Activated CD4-positive, alpha-beta T cell treated with anti-CD3 and anti-CD28 coated beads, Interleukin-2, amount 50 U/mL, for 4 hours (primary cell): ENCODE measurements at regions not wholly inside any gene's neighbourhood (a gene's known extent, or its start where the extent isn't known, plus 50 kb on each side); places are given as distances from the start of the nearest gene placed in this dataset.

Source experiments
- DNase-seq, 2 experiments: peaks; one replicate each; pipeline ENCODE4 v3.0.0-alpha.2; 2020

DNA sequence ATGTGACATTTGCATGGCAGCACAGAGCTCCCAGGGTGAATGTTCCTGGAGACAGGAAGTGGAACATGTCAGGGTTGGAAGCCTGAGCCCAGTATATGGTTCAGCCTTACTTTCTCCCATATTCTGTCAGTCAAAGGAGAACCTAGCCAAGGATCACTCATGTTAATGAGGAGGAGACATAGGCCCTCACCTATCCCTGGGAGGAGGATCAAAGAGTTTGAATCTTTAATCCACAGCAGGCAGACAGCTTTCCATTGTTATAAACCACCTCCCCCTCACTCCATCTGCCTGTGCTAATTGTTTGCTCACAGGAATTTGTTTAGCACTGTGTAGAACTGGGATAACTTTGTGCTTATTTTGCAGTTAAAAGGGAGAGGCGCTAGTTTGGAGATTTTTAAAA lies 1069.1 kb downstream of the EFNB2 start:
- no peak for DNase-seq

DNA sequence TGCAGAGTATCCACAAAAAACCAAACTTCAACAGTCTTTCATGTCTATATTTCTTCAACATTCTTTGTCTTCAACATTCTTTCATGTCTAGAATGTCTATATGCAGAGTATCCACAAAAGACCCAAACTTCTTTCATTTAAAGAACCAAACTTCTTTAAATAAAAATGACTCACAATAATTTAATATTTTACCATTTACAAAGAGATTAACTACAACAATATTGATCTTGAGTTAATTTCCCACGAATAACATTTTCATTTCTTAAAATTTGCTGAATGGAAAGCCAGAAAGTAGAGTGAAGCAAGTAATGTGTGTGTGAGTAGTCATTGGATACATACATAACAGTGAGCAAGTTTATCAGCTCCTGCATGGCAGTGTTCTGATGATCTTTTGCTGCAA lies 1069.7 kb downstream of the EFNB2 start, which contains the start of gene DAOA:
DAOA (plus strand) TSS at position 301 of the 400 bp plus-strand sequence.
- DNase-seq, result no peak

- no peak for DNase-seq
Measured at GRCh38 chr13:105465251-105465650, 1070.2 kb downstream of the EFNB2 start.

- no peak for DNase-seq
Measured at GRCh38 chr13:105464249-105464648, 1071.2 kb downstream of the EFNB2 start.

DNA sequence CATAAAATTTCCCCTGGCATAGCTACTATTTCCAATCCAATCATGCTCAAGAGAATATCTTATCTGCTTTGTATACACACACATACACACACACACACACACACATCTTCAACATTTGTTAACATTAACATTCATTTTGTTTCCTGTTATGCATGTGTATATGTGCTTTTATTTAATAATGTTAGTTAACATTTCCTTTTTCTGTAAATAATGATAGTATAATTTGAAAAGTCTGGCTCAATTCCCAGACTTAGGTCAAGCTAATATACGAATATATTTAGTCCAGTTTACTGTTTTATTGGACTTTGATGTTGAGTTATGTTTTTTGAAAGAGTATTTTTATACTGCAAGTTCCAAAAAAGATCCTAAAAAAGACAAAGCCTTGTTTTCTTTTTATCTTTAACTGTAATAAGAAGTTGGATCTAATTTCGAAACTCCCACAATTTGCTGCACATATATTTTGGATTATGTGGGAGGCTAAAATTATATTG lies 1072.4 kb downstream of the EFNB2 start:
- no peak for DNase-seq

GRCh38 chr13:105462098-105462497 lies 1073.4 kb downstream of the EFNB2 start:
- DNase-seq, result no peak

DNA sequence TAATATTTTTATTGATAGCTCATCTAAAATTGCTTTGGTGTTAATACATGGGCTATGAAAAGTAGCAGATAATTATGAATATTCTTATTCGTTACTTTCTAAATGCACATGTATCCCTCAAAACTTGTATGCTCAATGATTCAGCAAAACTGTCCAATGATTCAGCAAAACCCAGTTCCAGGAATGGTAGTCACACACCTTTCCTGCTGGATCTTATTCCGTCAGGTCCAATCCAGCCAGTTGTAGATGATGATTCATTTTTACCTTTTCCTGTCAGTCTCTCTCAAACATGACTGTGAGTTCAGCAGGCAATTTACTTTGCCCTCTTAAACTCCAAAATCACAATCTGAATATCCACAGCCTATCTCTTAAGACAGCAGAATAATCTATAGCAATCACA lies 1082.6 kb downstream of the EFNB2 start:
- no peak for DNase-seq

DNA sequence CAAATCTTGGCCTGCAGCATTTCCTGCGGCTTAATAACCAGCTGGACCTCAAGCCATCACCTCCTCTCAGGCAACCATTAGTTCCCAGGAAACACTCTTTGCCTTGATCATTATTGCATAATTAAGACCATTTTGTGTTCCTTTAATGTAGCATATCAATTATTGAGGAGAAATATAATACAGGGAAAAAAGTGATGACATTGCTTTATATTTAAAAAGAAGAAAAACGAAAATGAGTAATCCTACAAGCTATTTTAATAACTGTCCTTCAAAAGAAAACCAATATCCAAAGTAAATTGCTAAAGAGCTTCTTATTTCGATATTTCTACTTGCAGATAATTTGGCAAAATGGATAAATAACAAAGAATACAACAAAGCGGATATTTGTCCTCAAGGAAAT lies 1084.7 kb downstream of the EFNB2 start:
- no peak for DNase-seq

DNA sequence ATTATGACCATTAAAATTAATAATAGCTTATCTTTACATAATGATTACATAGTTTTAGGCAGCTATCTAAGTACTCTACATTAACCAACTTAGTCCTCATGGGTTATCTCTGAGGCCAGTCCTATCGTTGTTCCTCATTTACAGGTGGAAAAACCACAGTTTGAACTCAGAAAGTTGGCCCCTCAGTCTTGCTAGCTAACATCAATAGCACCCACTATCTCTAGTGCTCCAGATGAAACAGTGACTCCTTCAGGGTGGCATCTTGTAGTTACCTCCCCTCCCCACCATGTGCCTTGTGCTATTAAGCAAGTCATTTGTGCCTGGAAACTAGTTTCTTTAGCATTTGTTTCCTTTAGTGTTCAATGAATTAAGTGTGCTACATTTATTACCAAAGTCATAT lies 1086.7 kb downstream of the EFNB2 start:
- no peak for DNase-seq

GRCh38 chr13:105446197-105446596 lies 1089.3 kb downstream of the EFNB2 start:
- no peak for DNase-seq

GRCh38 chr13:105445796-105446195 lies 1089.7 kb downstream of the EFNB2 start:
- DNase-seq, result no peak

GRCh38 chr13:105442949-105443699 lies 1092.3 kb downstream of the EFNB2 start:
- DNase-seq, result no peak

DNA sequence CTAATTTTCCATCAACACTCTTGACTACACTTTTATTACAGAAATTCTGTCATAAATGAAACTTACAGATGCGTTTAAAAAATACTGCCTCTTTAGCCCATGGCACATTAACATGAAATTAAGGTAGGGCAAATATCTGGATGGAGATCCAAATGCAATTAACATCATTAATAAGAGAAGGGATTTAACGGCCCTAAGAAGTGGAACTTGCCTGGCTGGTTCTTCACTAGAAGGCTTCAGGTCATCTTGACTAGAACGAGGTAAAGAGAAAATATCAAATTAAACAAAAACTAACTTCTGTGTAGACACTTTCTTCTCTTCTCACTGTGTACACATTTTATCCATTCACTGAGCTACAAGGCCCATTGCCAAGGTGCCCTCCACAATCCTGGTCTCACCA lies 1093.4 kb downstream of the EFNB2 start:
- no peak for DNase-seq

- DNase-seq, result no peak
Measured at GRCh38 chr13:105441051-105441750, 1094.3 kb downstream of the EFNB2 start.

DNA sequence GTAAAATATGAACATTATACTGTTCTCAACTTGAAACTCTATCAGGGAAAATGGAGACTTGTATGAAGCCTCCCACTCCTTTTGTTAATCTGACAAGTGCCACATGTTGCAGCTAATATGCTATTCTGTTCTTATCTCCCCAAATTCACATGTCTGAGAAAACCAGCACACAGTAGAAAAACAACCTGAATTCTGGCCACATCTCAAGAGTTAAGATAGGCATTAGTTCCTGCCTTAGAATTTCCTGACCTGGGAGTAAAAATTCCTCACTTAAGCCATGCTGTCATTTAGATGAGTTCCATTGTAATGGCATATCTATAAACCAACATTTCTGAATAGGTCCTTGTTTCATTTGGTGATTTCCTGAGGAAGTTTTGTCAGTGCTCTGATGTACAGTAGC lies 1098.5 kb downstream of the EFNB2 start:
- DNase-seq, result no peak

- DNase-seq, result no peak
Measured at GRCh38 chr13:105432438-105432837, 1103.0 kb downstream of the EFNB2 start.

GRCh38 chr13:105428811-105429210 lies 1106.7 kb downstream of the EFNB2 start:
- DNase-seq, result no peak

DNA sequence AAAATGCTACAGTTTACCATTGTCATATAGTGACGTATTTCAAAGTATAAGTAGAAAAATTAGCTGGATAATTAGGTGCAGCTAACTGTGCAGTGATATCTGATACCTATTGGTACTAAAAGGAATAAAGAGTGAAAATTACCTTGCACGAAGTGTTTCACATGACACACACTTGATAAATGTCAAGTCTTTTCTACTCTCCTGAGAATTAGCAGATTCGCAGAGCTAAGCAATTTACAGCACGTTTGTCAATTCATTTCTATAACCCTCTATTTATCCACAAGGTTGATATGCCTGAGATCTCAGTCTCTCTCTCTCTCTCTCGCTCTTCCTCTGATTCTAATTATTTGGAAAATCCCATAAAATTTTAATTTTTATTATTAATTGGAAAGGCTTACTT lies 1109.0 kb downstream of the EFNB2 start:
- no peak for DNase-seq

GRCh38 chr13:105414639-105415038 lies 1120.8 kb downstream of the EFNB2 start:
- DNase-seq, result no peak

GRCh38 chr13:105412171-105412570 lies 1123.3 kb downstream of the EFNB2 start:
- DNase-seq, result no peak

DNA sequence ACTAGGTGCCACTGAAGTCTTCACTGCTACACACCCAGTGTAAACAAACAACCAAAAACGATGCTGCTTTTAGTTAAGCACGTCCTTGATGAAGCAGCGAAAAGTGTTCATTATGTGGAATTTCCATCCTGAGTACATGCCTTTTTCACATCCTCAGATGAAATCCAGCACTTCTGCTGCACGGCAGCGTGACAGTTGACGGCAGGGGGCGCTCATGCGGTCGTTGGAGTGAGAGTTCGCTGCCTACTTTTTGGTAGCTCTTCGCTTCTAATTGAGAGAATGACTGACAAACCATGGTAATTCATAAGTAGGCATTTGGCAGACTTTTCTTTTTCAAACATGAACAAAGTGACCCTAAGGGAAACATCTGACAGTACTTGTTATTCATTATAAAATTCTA lies 1124.9 kb downstream of the EFNB2 start:
- no peak for DNase-seq

DNA sequence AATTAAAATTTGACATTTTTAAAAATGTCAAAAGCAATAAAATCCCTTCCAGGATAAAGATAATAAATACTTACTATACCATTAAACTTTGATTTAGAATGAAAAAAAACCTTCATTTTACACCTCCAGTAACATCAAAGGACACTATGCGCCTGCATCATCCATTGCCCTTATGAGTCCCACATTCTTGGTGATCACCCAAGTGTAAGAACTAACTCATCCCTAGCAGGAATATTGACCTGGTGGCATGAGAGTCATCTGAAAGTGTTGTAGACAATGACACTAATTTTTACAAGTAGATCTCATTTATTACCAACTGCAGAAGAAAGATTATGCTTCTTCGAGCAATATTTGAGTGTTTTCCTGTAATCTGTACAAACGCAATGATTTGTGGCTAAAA lies 1128.9 kb downstream of the EFNB2 start:
- no peak for DNase-seq

DNA sequence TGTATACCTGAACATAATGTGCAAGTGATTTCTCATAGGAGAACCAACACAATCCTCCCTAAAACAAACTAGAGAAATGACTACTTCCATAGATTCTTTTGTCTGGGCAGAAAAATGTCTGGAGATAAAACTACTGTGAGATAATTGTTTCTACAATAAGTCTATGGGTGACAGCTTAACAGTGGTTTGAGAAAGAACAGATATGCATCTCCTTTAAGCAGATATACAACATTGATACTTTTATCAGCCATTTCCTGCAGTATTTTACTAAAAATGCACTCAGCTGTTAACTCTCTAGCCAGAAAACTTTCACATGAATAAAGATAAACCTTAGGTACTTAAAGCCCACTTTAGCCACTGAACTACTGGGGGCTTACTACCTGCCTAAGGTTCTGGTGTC lies 1132.4 kb downstream of the EFNB2 start:
- DNase-seq, result no peak

DNA sequence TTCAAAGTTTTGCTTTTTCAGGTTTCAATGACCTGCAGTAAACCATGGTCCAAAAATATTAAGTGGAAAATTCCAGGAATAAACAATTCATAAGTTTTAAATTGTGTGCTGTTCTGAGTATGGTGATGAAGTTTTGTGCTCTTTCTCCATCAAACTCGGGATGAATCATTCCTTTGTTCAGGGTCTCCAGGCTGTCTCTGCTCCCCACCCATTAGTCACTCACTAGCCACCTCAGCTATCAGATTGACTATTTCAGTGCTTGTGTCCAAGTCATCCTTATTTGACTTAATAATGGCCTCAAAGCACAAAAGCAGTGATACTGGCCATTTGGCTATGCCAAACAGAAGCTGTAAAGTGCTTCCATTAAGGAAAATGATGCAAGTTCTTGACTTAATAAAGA lies 1140.4 kb downstream of the EFNB2 start:
- DNase-seq, result no peak
